Islet of Langerhans (tissue), 1 donor: ENCODE measurements at regions not wholly inside any gene's neighbourhood (a gene's known extent, or its start where the extent isn't known, plus 50 kb on each side); places are given as distances from the start of the nearest gene placed in this dataset.
"Not testable (repeated sequence)": the region's sequence is repeated elsewhere in the genome, so short reads cannot be mapped to it uniquely, and the experiment has no call there.

Experiments used
- FAIRE-seq: peaks from one replicate; lab custom pipeline; 2011; peaks lifted over from hg19 to GRCh38; lab: Jason Lieb, UNC

GRCh38 chrX:3550871-3551270 lies 162.6 kb downstream of the PRKX start:
- no peak for FAIRE-seq

DNA sequence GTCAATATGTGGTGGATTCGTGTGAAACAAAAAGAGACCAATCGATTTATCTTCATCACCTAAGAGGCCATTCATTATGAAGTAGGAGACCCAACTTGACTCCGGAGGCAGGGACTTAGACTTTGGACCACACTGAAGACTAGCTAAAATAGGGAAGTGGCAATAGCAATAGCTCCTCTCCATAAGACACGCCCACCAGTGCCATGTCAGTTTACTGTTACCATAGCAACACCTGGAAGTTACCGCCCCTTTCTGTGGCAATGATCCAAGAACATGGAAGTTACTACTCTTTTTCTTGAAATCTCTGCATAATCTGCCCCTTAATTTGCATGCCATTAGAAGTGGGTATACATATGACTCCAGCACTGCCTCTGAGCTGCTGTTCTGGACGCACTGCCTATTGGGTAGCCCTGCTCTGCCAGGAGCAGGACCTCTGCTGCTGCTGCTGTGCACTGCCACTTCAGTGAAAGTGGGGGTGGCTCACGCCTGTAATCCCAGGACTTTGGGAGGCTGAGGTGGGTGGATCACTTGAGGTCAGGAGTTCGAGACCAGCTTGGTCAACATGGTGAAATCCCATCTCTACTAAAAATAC lies 163.2 kb downstream of the PRKX start:
- no peak for FAIRE-seq

GRCh38 chrX:3549411-3549911 lies 164.0 kb downstream of the PRKX start:
- no peak for FAIRE-seq

- peak; percentile 64 for FAIRE-seq
Observed at GRCh38 chrX:3548765-3549391, 164.6 kb downstream of the PRKX start.

DNA sequence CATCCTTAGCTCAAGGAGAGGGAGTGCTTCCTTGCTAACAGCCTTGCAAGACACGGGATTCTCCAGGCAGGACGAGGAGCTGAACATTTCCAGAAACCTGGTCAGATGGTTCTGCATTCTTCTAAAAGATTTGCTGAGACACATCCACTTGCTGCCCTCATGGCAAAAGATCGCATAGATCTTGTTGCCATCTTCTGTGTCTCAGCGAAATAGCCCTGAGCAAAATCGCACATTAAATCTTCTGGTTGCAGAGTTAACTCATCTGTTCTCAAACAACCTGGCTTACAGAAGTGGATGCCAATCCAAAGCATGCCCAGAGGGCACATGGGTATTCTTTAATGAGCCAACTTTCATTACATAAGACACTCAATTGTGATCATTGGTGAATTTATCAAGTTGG lies 167.5 kb downstream of the PRKX start:
- no peak for FAIRE-seq

DNA sequence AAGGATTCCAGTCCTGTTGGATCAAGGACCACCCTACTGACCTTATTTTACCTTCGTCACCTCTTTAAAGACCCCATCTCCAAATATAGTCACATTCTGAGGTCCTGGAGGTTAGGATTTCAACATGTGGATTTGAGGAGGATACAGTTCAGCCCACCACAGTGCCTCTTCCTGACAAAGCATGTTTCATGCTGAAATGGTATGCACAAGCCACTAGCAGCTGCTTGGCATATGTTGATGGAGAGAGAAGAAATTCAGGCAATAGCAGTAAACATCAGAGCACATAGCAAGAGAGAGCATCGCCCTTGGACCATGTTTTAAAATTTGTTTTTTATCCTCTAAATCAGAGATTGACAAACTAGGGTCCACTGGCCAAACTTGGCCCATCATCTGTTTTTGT lies 172.1 kb downstream of the PRKX start:
- FAIRE-seq = no peak

GRCh38 chrX:3540105-3540504 lies 173.3 kb downstream of the PRKX start:
- no peak for FAIRE-seq

GRCh38 chrX:3532581-3533085 lies 180.8 kb downstream of the PRKX start:
- no peak for FAIRE-seq

DNA sequence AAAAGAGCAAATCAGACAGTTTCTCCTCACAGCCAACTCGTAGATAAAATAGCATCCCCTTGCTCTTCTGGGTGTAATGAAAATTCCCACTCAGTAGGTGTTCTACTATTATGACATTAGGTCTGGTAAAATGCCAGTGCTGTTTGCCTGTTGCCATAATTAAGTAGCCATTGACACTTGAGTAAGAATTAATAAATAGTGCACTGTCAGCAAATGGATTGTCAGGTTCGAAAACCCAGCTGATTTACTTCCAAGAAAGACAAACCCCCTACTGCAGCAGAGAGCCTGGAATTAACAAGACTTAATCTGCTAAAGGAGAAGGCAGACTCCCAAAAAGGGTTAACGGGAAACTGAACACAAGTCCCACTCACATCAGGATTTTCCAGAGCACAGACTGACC lies 182.0 kb downstream of the PRKX start:
- FAIRE-seq = not testable (repeated sequence)

DNA sequence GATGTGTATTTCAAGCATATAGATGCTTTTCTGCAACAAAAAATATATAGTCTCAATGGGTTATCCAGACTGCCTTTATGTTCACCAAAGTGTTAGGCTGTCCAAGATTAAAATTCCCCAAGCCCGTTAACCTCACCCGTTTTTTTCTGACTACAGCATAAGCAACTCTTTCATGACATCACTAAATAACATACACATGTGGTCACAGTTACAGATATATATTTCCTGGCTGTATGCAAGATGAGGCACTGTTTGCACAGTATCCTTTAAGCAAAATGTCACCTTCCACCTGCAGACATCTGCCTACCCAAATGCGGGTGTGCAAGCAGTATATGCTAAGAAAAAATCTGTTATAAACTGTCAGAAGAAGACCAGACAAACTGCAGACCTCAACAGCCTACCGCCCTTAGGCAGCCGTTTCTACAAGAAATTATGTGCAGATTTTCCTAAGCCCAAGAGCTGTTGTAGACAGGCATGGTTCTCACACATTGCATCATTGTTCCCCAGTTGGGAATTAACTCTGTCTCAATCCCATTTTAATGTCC lies 183.1 kb upstream of the MXRA5 start:
- no peak for FAIRE-seq

GRCh38 chrX:3527811-3528210 lies 181.4 kb upstream of the MXRA5 start:
- FAIRE-seq = no peak

DNA sequence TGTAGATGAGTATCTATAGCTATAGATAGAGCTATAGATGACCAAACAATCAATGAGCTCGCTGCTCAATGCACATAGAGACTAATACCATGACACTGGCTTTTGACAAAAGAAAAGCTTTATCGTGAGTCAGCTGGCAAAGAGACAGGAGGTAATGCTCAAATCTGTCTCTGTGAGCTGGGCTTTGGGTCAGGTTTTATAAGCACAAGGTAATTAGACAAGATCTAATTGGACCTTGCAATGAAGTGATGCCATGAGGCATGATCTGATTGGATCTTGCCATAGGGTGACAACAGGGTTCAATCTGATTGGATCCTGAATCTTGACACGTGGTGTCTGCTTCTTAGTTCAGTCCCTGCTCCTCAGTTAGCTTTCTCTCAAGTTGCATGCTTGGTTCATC lies 180.7 kb upstream of the MXRA5 start:
- FAIRE-seq = no peak

- FAIRE-seq = no peak
Observed at GRCh38 chrX:3526731-3527130, 180.3 kb upstream of the MXRA5 start.

DNA sequence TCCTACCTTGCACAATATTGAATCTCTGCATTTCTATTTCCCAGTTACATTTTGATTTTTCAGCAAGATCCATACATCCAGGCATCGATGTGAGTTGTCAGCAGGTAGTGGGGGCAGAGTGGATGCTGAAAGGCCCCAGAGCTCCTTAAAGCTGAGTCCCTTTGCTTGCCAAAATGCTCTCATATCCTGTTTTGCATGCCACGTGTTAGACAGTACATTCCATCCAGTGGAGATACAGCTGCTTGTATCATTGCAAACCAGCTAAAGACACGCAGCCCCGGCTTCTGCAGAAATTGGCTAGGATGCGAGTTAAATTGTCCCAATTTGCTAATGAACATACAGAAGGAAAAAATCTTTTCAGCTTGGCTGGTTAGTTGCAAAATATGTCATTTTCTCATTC lies 179.6 kb upstream of the MXRA5 start:
- FAIRE-seq = no peak

GRCh38 chrX:3522101-3522650 lies 175.7 kb upstream of the MXRA5 start:
- FAIRE-seq = no peak

GRCh38 chrX:3521396-3521795 lies 174.9 kb upstream of the MXRA5 start:
- no peak for FAIRE-seq

DNA sequence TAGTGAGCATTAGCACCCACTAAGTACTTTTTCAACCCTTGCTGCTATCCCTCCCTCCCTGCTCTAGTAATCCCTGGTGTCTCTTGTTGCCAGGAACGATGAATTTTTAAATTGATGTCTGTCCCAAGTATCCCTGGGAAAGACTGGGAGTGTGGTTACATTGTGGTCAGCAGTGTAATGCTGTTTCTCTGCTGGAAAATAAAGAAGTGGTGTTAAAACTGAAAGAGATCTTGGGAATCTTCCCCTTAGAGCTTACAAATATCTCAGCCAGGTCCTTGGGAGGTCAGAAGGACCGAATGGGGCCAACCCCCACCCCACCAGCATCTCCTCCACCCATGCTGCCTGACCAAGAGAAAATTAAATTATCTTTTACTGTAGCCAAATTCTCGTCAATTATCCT lies 174.5 kb upstream of the MXRA5 start:
- no peak for FAIRE-seq

DNA sequence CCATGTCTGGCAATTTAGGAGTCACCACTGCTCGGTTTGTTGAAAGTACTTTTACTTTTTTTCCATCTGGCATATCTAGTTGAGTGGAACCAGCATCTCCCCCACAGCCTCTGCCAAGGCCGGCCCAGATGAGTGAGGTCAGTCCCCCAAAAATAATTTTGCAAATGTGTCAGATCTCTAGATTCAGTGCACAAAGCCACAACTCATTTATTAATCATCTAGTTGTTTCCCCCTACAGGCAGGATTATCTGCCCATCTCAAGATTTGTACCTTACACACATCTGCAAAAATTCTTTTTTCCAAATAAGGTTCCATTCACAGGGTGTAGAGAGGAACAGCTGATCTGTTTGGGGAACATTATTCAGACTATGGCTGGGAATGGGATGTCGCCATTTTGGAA lies 174.0 kb upstream of the MXRA5 start:
- no peak for FAIRE-seq

DNA sequence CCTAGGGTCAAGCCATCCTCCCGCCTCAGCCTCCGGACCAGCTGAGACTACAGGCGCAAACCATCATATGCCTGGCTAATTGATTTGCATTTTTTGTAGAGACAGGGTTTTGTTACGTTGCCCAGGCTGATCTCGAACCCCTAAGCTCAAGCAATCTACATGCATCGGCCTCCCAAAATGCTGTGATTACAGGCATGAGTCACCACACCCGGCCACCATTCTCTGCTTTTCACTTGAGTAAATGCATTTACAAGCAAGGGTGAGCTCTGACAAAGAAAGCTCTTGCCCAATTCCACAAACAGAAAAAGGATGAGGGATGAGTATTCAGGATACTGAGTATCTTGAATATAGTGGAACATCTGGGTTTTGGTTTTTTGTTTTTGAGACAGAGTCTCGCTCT lies 172.9 kb upstream of the MXRA5 start:
- not testable (repeated sequence) for FAIRE-seq

- no peak for FAIRE-seq
Observed at GRCh38 chrX:3518870-3519269, 172.4 kb upstream of the MXRA5 start.

DNA sequence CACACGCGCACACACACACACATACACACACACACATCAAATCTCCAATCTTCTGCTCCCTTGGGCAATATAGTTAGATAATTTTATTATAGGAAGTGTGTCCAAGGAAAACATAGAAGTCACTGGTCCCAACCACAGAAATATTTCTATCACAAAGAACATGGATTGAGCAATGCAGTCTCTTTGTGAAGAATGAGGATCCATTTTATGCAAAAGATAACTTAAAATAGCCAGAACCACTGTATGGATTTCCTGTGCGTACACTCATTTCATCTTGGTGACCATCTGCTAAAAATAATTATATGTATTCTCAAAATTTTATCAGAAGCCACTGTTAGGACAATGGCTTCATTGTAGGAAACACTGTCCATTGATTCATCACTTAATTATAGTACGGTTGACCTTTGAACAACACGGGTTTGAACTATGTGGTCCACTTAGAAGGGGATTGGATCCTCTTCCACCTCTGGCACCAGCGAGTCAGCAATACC lies 169.6 kb upstream of the MXRA5 start:
- FAIRE-seq = no peak

GRCh38 chrX:3514996-3515395 lies 168.5 kb upstream of the MXRA5 start:
- FAIRE-seq = no peak

- not testable (repeated sequence) for FAIRE-seq
Observed at GRCh38 chrX:3512150-3512549, 165.7 kb upstream of the MXRA5 start.
